HUES6 (cell line): ENCODE measurements at regions not wholly inside any gene's neighbourhood (a gene's known extent, or its start where the extent isn't known, plus 50 kb on each side); places are given as distances from the start of the nearest gene placed in this dataset.

Experiments
- H3K27ac ChIP-seq: 2 replicates; pipeline ENCODE4 v1.7.0; 2013; ENCODE audit warnings: low read depth, mild to moderate bottlenecking, low read length, inconsistent platforms
- H3K27me3 ChIP-seq: 2 replicates; pipeline ENCODE4 v1.6.1; 2013; ENCODE audit warnings: low read length; ENCODE audit not compliant: control insufficient read depth, insufficient read depth
- H3K36me3 ChIP-seq: 2 replicates; pipeline ENCODE4 v1.6.1; 2013; ENCODE audit warnings: low read length; ENCODE audit not compliant: control insufficient read depth, insufficient read depth
- H3K4me1 ChIP-seq: 2 replicates; pipeline ENCODE4 v1.6.1; 2013; ENCODE audit warnings: low read length; ENCODE audit not compliant: control insufficient read depth, insufficient read depth
- H3K4me3 ChIP-seq: 2 replicates; pipeline ENCODE4 v1.5.1; 2013; ENCODE audit warnings: low read depth, low read length
- H3K9ac ChIP-seq: one replicate; pipeline ENCODE4 v1.6.1; 2013; ENCODE audit warnings: mild to moderate bottlenecking, low read length
- H3K9me3 ChIP-seq: 2 replicates; pipeline ENCODE4 v1.6.1; 2013; ENCODE audit warnings: low read depth, low read length; ENCODE audit not compliant: control insufficient read depth, insufficient read depth

- Histone ChIP-seq H3K4me1 (no peaks in the 10 kb centered on the region), H3K9me3 (no peaks in the 10 kb centered on the region), H3K36me3 (no peaks in the 10 kb centered on the region), H3K4me3 (no peak overlapping the region), H3K27ac (no peak overlapping the region), H3K27me3 (no peaks in the 10 kb centered on the region), H3K9ac (no peak overlapping the region)
Measured at GRCh38 chr2:78870343-78870967, 155.0 kb upstream of the REG3G start.

- H3K27ac ChIP-seq = no peak overlapping the region
- no peaks in the 10 kb centered on the region for H3K36me3 ChIP-seq
- H3K4me3 ChIP-seq = no peak overlapping the region
- no peak overlapping the region for H3K9ac ChIP-seq
- H3K9me3 ChIP-seq = no peaks in the 10 kb centered on the region
- no peaks in the 10 kb centered on the region for H3K27me3 ChIP-seq
- no peaks in the 10 kb centered on the region for H3K4me1 ChIP-seq
Measured at GRCh38 chr2:78873526-78873925, 152.0 kb upstream of the REG3G start.

- Histone ChIP-seq H3K4me3 (no peak overlapping the region), H3K27ac (no peak overlapping the region), H3K9ac (no peak overlapping the region), H3K27me3 (no peaks in the 10 kb centered on the region), H3K9me3 (no peaks in the 10 kb centered on the region), H3K36me3 (no peaks in the 10 kb centered on the region), H3K4me1 (no peaks in the 10 kb centered on the region)
Measured at GRCh38 chr2:78876316-78876688, 149.2 kb upstream of the REG3G start.

GRCh38 chr2:78887446-78887845 lies 138.1 kb upstream of the REG3G start:
- H3K9me3 ChIP-seq = no peaks in the 10 kb centered on the region
- no peaks in the 10 kb centered on the region for H3K27me3 ChIP-seq
- H3K4me3 ChIP-seq = no peak overlapping the region
- H3K9ac ChIP-seq = no peak overlapping the region
- no peaks in the 10 kb centered on the region for H3K36me3 ChIP-seq
- H3K27ac ChIP-seq = no peak overlapping the region
- no peaks in the 10 kb centered on the region for H3K4me1 ChIP-seq

- H3K27me3 ChIP-seq = no peaks in the 10 kb centered on the region
- H3K9ac ChIP-seq = no peak overlapping the region
- H3K9me3 ChIP-seq = no peaks in the 10 kb centered on the region
- H3K27ac ChIP-seq = no peak overlapping the region
- no peak overlapping the region for H3K4me3 ChIP-seq
- H3K36me3 ChIP-seq = no peaks in the 10 kb centered on the region
- H3K4me1 ChIP-seq = no peaks in the 10 kb centered on the region
Measured at GRCh38 chr2:78890935-78891334, 134.6 kb upstream of the REG3G start.

GRCh38 chr2:78892295-78892694 lies 133.2 kb upstream of the REG3G start:
- Histone ChIP-seq H3K9ac (no peak overlapping the region), H3K27ac (no peak overlapping the region), H3K27me3 (no peaks in the 10 kb centered on the region), H3K36me3 (no peaks in the 10 kb centered on the region), H3K4me1 (no peaks in the 10 kb centered on the region), H3K4me3 (no peak overlapping the region), H3K9me3 (no peaks in the 10 kb centered on the region)

- H3K9ac ChIP-seq = no peak overlapping the region
Measured at GRCh38 chr2:78895022-78895421, 130.5 kb upstream of the REG3G start.

GRCh38 chr2:78896536-78896935 lies 129.0 kb upstream of the REG3G start:
- Histone ChIP-seq H3K9me3 (no peaks in the 10 kb centered on the region), H3K9ac (no peak overlapping the region), H3K4me3 (no peak overlapping the region), H3K27me3 (no peaks in the 10 kb centered on the region), H3K36me3 (no peaks in the 10 kb centered on the region), H3K4me1 (no peaks in the 10 kb centered on the region), H3K27ac (no peak overlapping the region)

More at GRCh38 chr2:78895022-78895421, 130.5 kb upstream of the REG3G start:
- no peak overlapping the region for H3K4me3 ChIP-seq
- no peaks in the 10 kb centered on the region for H3K36me3 ChIP-seq
- H3K9me3 ChIP-seq = no peaks in the 10 kb centered on the region
- H3K27me3 ChIP-seq = no peaks in the 10 kb centered on the region
- H3K27ac ChIP-seq = no peak overlapping the region
- no peaks in the 10 kb centered on the region for H3K4me1 ChIP-seq

- H3K27me3 ChIP-seq = no peaks in the 10 kb centered on the region
- no peak overlapping the region for H3K4me3 ChIP-seq
- H3K4me1 ChIP-seq = peaks cover 2% of the 10 kb centered on the region; the same call in 1 of the 2 replicates
- H3K9ac ChIP-seq = no peak overlapping the region
- no peaks in the 10 kb centered on the region for H3K36me3 ChIP-seq
- no peak overlapping the region for H3K27ac ChIP-seq
- H3K9me3 ChIP-seq = no peaks in the 10 kb centered on the region
Measured at GRCh38 chr2:78907089-78907488, 118.4 kb upstream of the REG3G start.

- peaks cover 17% of the 10 kb centered on the region for H3K4me1 ChIP-seq
- no peaks in the 10 kb centered on the region for H3K36me3 ChIP-seq
- H3K9me3 ChIP-seq = no peaks in the 10 kb centered on the region
- H3K27ac ChIP-seq = no peak overlapping the region
- H3K9ac ChIP-seq = no peak overlapping the region
- H3K27me3 ChIP-seq = no peaks in the 10 kb centered on the region
- H3K4me3 ChIP-seq = no peak overlapping the region
Measured at GRCh38 chr2:78908973-78909372, 116.5 kb upstream of the REG3G start.

- no peak overlapping the region for H3K4me3 ChIP-seq
- H3K27ac ChIP-seq = no peak overlapping the region
- no peaks in the 10 kb centered on the region for H3K36me3 ChIP-seq
- H3K9me3 ChIP-seq = no peaks in the 10 kb centered on the region
- H3K9ac ChIP-seq = no peak overlapping the region
- H3K4me1 ChIP-seq = peaks cover 18% of the 10 kb centered on the region
- no peaks in the 10 kb centered on the region for H3K27me3 ChIP-seq
Measured at GRCh38 chr2:78910376-78910775, 115.1 kb upstream of the REG3G start.

GRCh38 chr2:78913257-78913656 lies 112.2 kb upstream of the REG3G start:
- Histone ChIP-seq H3K27me3 (no peaks in the 10 kb centered on the region), H3K27ac (no peak overlapping the region), H3K9ac (no peak overlapping the region), H3K4me1 (peaks cover 18% of the 10 kb centered on the region), H3K9me3 (no peaks in the 10 kb centered on the region), H3K36me3 (no peaks in the 10 kb centered on the region), H3K4me3 (no peak overlapping the region)
